Liver (tissue), 8 donors: ENCODE measurements at regions not wholly inside any gene's neighbourhood (a gene's known extent, or its start where the extent isn't known, plus 50 kb on each side); places are given as distances from the start of the nearest gene placed in this dataset.

Experiments used
- DNase-seq: peaks from one replicate; pipeline ENCODE4 v3.0.0-alpha.2; 2017; ENCODE audit warnings: low spot score
- H3K27ac ChIP-seq, 2 donors: one replicate each; pipeline ENCODE4 v1.7.0; 2013; ENCODE audit warnings: inconsistent platforms in 2 of 2, low read length in 2 of 2, control low read depth in 1 of 2, low read depth in 1 of 2, mild to moderate bottlenecking in 1 of 2
- H3K27me3 ChIP-seq, 4 donors: one replicate each; pipeline versions ENCODE4 v1.6.1 to v1.7.0; 2013; ENCODE audit warnings: low read length in 3 of 4, inconsistent platforms in 1 of 4, mild to moderate bottlenecking in 1 of 4, moderate library complexity in 1 of 4; ENCODE audit not compliant: control insufficient read depth in 4 of 4, insufficient read depth in 4 of 4
- H3K36me3 ChIP-seq, 4 donors: one replicate each; pipeline versions ENCODE4 v1.6.1 to v1.7.0; 2013; ENCODE audit warnings: low read length in 3 of 4, mild to moderate bottlenecking in 3 of 4, low read depth in 1 of 4, moderate library complexity in 1 of 4; ENCODE audit not compliant: control insufficient read depth in 4 of 4, insufficient read depth in 3 of 4
- H3K4me1 ChIP-seq, 4 donors: one replicate each; pipeline versions ENCODE4 v1.6.1 to v1.7.0; 2013; ENCODE audit warnings: low read length in 3 of 4, mild to moderate bottlenecking in 3 of 4, moderate library complexity in 1 of 4; ENCODE audit not compliant: control insufficient read depth in 4 of 4, insufficient read depth in 4 of 4
- H3K4me3 ChIP-seq, 3 donors: one replicate each; pipeline versions ENCODE4 v1.6.1 to v1.7.0; 2013; ENCODE audit warnings: low read length in 3 of 3, control low read depth in 1 of 3, low read depth in 1 of 3, mild to moderate bottlenecking in 1 of 3
- H3K9ac ChIP-seq, 2 donors: one replicate each; pipeline ENCODE4 v1.7.0; 2013; ENCODE audit warnings: low read length in 2 of 2, mild to moderate bottlenecking in 2 of 2, moderate library complexity in 2 of 2, control low read depth in 1 of 2, low read depth in 1 of 2
- H3K9me3 ChIP-seq, 4 donors: one replicate each; pipeline versions ENCODE4 v1.6.1 to v1.7.0; 2013; ENCODE audit warnings: low read length in 3 of 4; ENCODE audit not compliant: control insufficient read depth in 4 of 4
- ATF3 ChIP-seq: IDR thresholded peaks from 2 replicates; pipeline ENCODE4 v1.6.1; 2016; ENCODE audit warnings: antibody characterized with exemption
- CTCF ChIP-seq: fragments of 150-350 bp; IDR thresholded peaks from 2 replicates; pipeline ENCODE4 v1.5.1; 2017; ENCODE audit warnings: improper control_type of control experiment, low read depth, low read length; ENCODE audit not compliant: missing input control
- EGR1 ChIP-seq, 2 donors: IDR thresholded peaks; 2 replicates each; pipeline ENCODE4 v1.6.1; 2016 to 2018; ENCODE audit warnings: antibody characterized with exemption in 2 of 2, low read depth in 2 of 2
- FOXA1 ChIP-seq: IDR thresholded peaks from 2 replicates; pipeline ENCODE4 v1.6.1; 2016; ENCODE audit warnings: antibody characterized with exemption
- FOXA2 ChIP-seq: IDR thresholded peaks from 2 replicates; pipeline ENCODE4 v1.6.1; 2016; ENCODE audit warnings: antibody characterized with exemption
- GABPA ChIP-seq, 2 donors: IDR thresholded peaks in 1 of 2; conservative IDR thresholded peaks in 1 of 2; 2 replicates each; pipeline ENCODE4 v1.6.1; 2016; ENCODE audit warnings: antibody characterized with exemption in 2 of 2, mild to moderate bottlenecking in 1 of 2, moderate library complexity in 1 of 2
- HNF4A ChIP-seq, 2 donors: conservative IDR thresholded peaks; 2 replicates each; pipeline ENCODE4 v1.6.1; 2016; ENCODE audit warnings: antibody characterized with exemption in 2 of 2, mild to moderate bottlenecking in 2 of 2
- HNF4G ChIP-seq: IDR thresholded peaks from 2 replicates; pipeline ENCODE4 v1.6.1; 2016; ENCODE audit warnings: antibody characterized with exemption
- JUND ChIP-seq, 2 donors: IDR thresholded peaks; 2 replicates each; pipeline ENCODE4 v1.6.1; 2016; ENCODE audit warnings: antibody characterized with exemption in 2 of 2
- MAX ChIP-seq: IDR thresholded peaks from 2 replicates; pipeline ENCODE4 v1.6.1; 2016; ENCODE audit warnings: antibody characterized with exemption
- NR2F2 ChIP-seq: IDR thresholded peaks from 2 replicates; pipeline ENCODE4 v1.6.1; 2016; ENCODE audit warnings: antibody characterized with exemption
- RAD21 ChIP-seq, 2 donors: IDR thresholded peaks; 2 replicates each; pipeline ENCODE4 v1.6.1; 2016; ENCODE audit warnings: antibody characterized with exemption in 2 of 2, mild to moderate bottlenecking in 2 of 2
- REST ChIP-seq: IDR thresholded peaks from 2 replicates; pipeline ENCODE4 v1.6.1; 2016; ENCODE audit warnings: antibody characterized with exemption, mild to moderate bottlenecking
- RXRA ChIP-seq, 2 donors: IDR thresholded peaks; 2 replicates each; pipeline ENCODE4 v1.6.1; 2017 to 2018; ENCODE audit warnings: antibody characterized with exemption in 2 of 2, mild to moderate bottlenecking in 1 of 2
- SP1 ChIP-seq: IDR thresholded peaks from 2 replicates; pipeline ENCODE4 v1.6.1; 2018; ENCODE audit warnings: antibody characterized with exemption, mild to moderate bottlenecking
- TAF1 ChIP-seq: conservative IDR thresholded peaks from 2 replicates; pipeline ENCODE4 v1.6.1; 2016; ENCODE audit warnings: antibody characterized with exemption, mild to moderate bottlenecking
- YY1 ChIP-seq: IDR thresholded peaks from 2 replicates; pipeline ENCODE4 v1.6.1; 2016; ENCODE audit warnings: antibody characterized with exemption, mild to moderate bottlenecking
- ZBTB33 ChIP-seq: IDR thresholded peaks from 2 replicates; pipeline ENCODE4 v1.6.1; 2016; ENCODE audit warnings: antibody characterized with exemption
- WGBS: extraction: QIAGEN DNeasy Blood & Tissue Kit; methylation state at CpG from one replicate; pipeline ENCODE4 v1.1.7; 2013; 5-methylcytosine and 5-hydroxymethylcytosine counted together
- donor health status: healthy.
- donor health status: healthy.
- donor health status: healthy.
- donor health status: healthy.
- donor health status: healthy.

GRCh38 chr22:26887916-26888315, 230.5 kb downstream of the MIAT start:
- H3K9ac ChIP-seq = no peak overlapping the region
- TF ChIP-seq HNF4G (no peak), YY1 (no peak), HNF4A (conservative IDR thresholded peaks at IDR 0.05) (no peak), CTCF (no peak), FOXA2 (no peak), REST (no peak), SP1 (no peak), EGR1 (IDR thresholded peaks at IDR 0.05; ENCODE audit: low read depth in 2 of 2) (no peak), RAD21 (IDR thresholded peaks at IDR 0.05) (no peak), ATF3 (no peak), JUND (IDR thresholded peaks at IDR 0.05) (no peak), FOXA1 (no peak), GABPA (IDR thresholded peaks at IDR 0.05 in 1 of 2, conservative IDR thresholded peaks at IDR 0.05 in 1 of 2) (no peak), MAX (no peak), NR2F2 (no peak), TAF1 (no peak), RXRA (IDR thresholded peaks at IDR 0.05) (no peak), ZBTB33 (no peak)
- no peak for DNase-seq
- H3K9me3 ChIP-seq = no peaks in the 10 kb centered on the region
- H3K36me3 ChIP-seq = no peaks in the 10 kb centered on the region
- no peak overlapping the region for H3K4me3 ChIP-seq
- H3K27me3 ChIP-seq = peaks cover 0 to 2% (median 0%) of the 10 kb centered on the region in 4 donors
- WGBS = 82% methylated on average over 4 of the region's 4 CpGs
- H3K4me1 ChIP-seq = no peaks in the 10 kb centered on the region
- H3K27ac ChIP-seq = no peak overlapping the region
